K562 (cell line): ENCODE measurements at regions not wholly inside any gene's neighbourhood (a gene's known extent, or its start where the extent isn't known, plus 50 kb on each side); places are given as distances from the start of the nearest gene placed in this dataset.

Experiments
- ATAC-seq: fragments of 200-7000 bp; cut with Tn5 transposase; 3 replicates; pipeline ENCODE4 v1.9.1; 2020; ENCODE audit warnings: moderate library complexity
- BruUV-seq: library from RNA; stranded (reverse); fragments of 400-500 nt; replicated peaks from 2 replicates; lab custom pipeline; 2021; lab: Mats Ljungman, UMichigan
- CTCF ChIA-PET: fragments of 300-600 bp; formaldehyde crosslinking; extraction: SDS; loops from one replicate; lab custom pipeline; 2021; ENCODE audit warnings: low intra/inter-chr PET ratio; lab: Yijun Ruan, JAX
- POLR2A ChIA-PET: fragments of 300-600, 350-650 bp; sonication (Branson Sonifier 250); formaldehyde crosslinking; extraction: SDS; loops from one replicate; lab custom pipeline; 2021; ENCODE audit warnings: antibody characterized with exemption, inconsistent platforms; lab: Yijun Ruan, JAX
- DNase-seq, 4 experiments: peaks; one replicate each; pipeline versions ENCODE4 v3.0.0 to v3.0.0-alpha.2; 2011 to 2018; ENCODE audit warnings: low spot score in 3 of 4, mixed read lengths in 3 of 4; ENCODE audit errors: extremely low read depth in 1 of 4
- FAIRE-seq: peaks from 2 replicates; lab custom pipeline; 2011; peaks lifted over from hg19 to GRCh38; lab: Jason Lieb, UNC
- H2AFZ ChIP-seq: 2 replicates; pipeline ENCODE4 v1.6.0; 2011; ENCODE audit warnings: low read depth, low read length, control low read depth, inconsistent platforms
- H3K27ac ChIP-seq: fragments of 200-600 bp; 3 replicates; pipeline ENCODE4 v1.8.0; 2011; ENCODE audit warnings: low read depth, mild to moderate bottlenecking, control low read depth, inconsistent platforms, low read length, moderate library complexity, mixed read lengths; ENCODE audit errors: extremely low read depth
- H3K27me3 ChIP-seq, 2 experiments: fragments of 300-600 bp in 1 of 2; 2 replicates in 1 of 2; 3 replicates in 1 of 2; pipeline versions ENCODE4 v1.6.0 to v1.8.0; 2011; ENCODE audit warnings: inconsistent platforms in 2 of 2, low read length in 2 of 2, mild to moderate bottlenecking in 1 of 2, mixed read lengths in 1 of 2, moderate library complexity in 1 of 2; ENCODE audit not compliant: control insufficient read depth in 2 of 2, insufficient read depth in 2 of 2
- H3K36me3 ChIP-seq: fragments of 300-600 bp; 3 replicates; pipeline ENCODE4 v1.8.0; 2011; ENCODE audit warnings: mild to moderate bottlenecking, low read length, inconsistent platforms; ENCODE audit not compliant: control insufficient read depth, insufficient read depth
- H3K4me1 ChIP-seq, 2 experiments: fragments of 200-600 bp in 1 of 2; replicated peaks in 1 of 2; 2 replicates in 1 of 2; 3 replicates in 1 of 2; pipeline versions ENCODE4 v1.5.1 to v1.8.0; 2011; ENCODE audit warnings: inconsistent platforms in 2 of 2, low read length in 2 of 2, mild to moderate bottlenecking in 1 of 2, mixed read lengths in 1 of 2, moderate library complexity in 1 of 2; ENCODE audit not compliant: control insufficient read depth in 2 of 2, insufficient read depth in 2 of 2
- H3K4me2 ChIP-seq: 2 replicates; pipeline ENCODE4 v1.6.1; 2011; ENCODE audit warnings: low read length, control low read depth, inconsistent platforms, mixed read lengths; ENCODE audit not compliant: insufficient read depth
- H3K4me3 ChIP-seq: fragments of 200-600 bp; sonication (generic), shearing (Covaris generic); 2 replicates; pipeline ENCODE4 v1.5.1; 2016; ENCODE audit warnings: control low read depth, inconsistent platforms
- H3K79me2 ChIP-seq: fragments of 200-600 bp; 3 replicates; pipeline ENCODE4 v1.8.0; 2011; ENCODE audit warnings: low read length, inconsistent platforms; ENCODE audit not compliant: control insufficient read depth, insufficient read depth
- H3K9ac ChIP-seq, 2 experiments: 2 replicates each; pipeline versions ENCODE4 v1.6.0 to v1.6.1; 2011; ENCODE audit warnings: low read depth in 2 of 2, low read length in 2 of 2, control low read depth in 1 of 2, inconsistent platforms in 1 of 2, mild to moderate bottlenecking in 1 of 2, mixed read lengths in 1 of 2; ENCODE audit not compliant: insufficient read depth in 1 of 2
- H3K9me1 ChIP-seq: one replicate; pipeline ENCODE4 v1.6.0; 2011; ENCODE audit warnings: inconsistent platforms, mild to moderate bottlenecking, low read length, moderate library complexity; ENCODE audit not compliant: control insufficient read depth, insufficient read depth
- H3K9me3 ChIP-seq: replicated peaks from 2 replicates; pipeline ENCODE4 v1.5.1; 2011; ENCODE audit warnings: low read depth, low read length, inconsistent platforms; ENCODE audit not compliant: control insufficient read depth, insufficient read depth
- H4K20me1 ChIP-seq: replicated peaks from 2 replicates; pipeline ENCODE4 v1.6.1; 2011; ENCODE audit warnings: low read length, inconsistent platforms, mixed read lengths; ENCODE audit not compliant: control insufficient read depth, insufficient read depth
- ARHGAP35 ChIP-seq: fragments of 450-650 bp; IDR thresholded peaks from 2 replicates; pipeline ENCODE4 v1.6.1; 2018; ENCODE audit not compliant: partially characterized antibody
- ARID1B ChIP-seq: fragments of 450-650 bp; IDR thresholded peaks from 2 replicates; pipeline ENCODE4 v1.6.1; 2016; ENCODE audit warnings: antibody characterized with exemption, mild to moderate bottlenecking, inconsistent platforms
- ARID2 ChIP-seq: fragments of 450-650 bp; IDR thresholded peaks from 2 replicates; pipeline ENCODE4 v1.6.1; 2017; ENCODE audit warnings: antibody characterized with exemption, mild to moderate bottlenecking
- MAFK ChIP-seq: IDR thresholded peaks from 2 replicates; pipeline ENCODE4 v1.6.1; 2011; ENCODE audit warnings: low read length, improper control_type of control experiment
- MBD1 ChIP-seq: fragments of 250-450 bp; sonication (Bioruptor Pico); IDR thresholded peaks from 2 replicates; pipeline ENCODE4 v1.8.0; 2022; ENCODE audit warnings: inconsistent platforms
- PBX2 ChIP-seq, 2 experiments: IDR thresholded peaks in 1 of 2; conservative IDR thresholded peaks in 1 of 2; 2 replicates each; pipeline ENCODE4 v1.6.1; 2016; ENCODE audit warnings: low read depth in 2 of 2, mild to moderate bottlenecking in 1 of 2, missing compliant biosample characterization in 1 of 2, missing genetic modification characterization in 1 of 2, moderate library complexity in 1 of 2
- SNIP1 ChIP-seq: fragments of 450-650 bp; IDR thresholded peaks from 2 replicates; pipeline ENCODE4 v1.7.1; 2017; ENCODE audit warnings: low read depth, mild to moderate bottlenecking
- SNRNP70 ChIP-seq: fragments of 200-400 bp; formaldehyde crosslinking; optimal IDR thresholded peaks from 2 replicates; pipeline ENCODE3; 2017; ENCODE audit warnings: low read depth, low read length
- UBTF ChIP-seq, 2 experiments: IDR thresholded peaks; 2 replicates each; pipeline ENCODE4 v1.6.1; 2012; ENCODE audit warnings: improper control_type of control experiment in 2 of 2, low read depth in 2 of 2, low read length in 2 of 2, borderline replicate concordance in 1 of 2
- ZNF217 ChIP-seq: sonication (generic); formaldehyde crosslinking; IDR thresholded peaks from 2 replicates; pipeline ENCODE4 v1.8.0; 2022; ENCODE audit warnings: mild to moderate bottlenecking, missing genetic modification reagents
- ZNF609 ChIP-seq: sonication (generic); formaldehyde crosslinking; IDR thresholded peaks from 2 replicates; pipeline ENCODE4 v1.8.1; 2023; ENCODE audit warnings: missing genetic modification reagents, mild to moderate bottlenecking, borderline replicate concordance
- WGBS: fragments of 100-300 bp; shearing (Covaris generic); methylation state at CpG from one replicate; pipeline ENCODE4 v1.1.6; 2016; ENCODE audit warnings: low coverage, mixed read lengths; ENCODE audit not compliant: insufficient coverage; ENCODE audit errors: missing lambda C conversion rate; 5-methylcytosine and 5-hydroxymethylcytosine counted together
- in situ Hi-C: fragments of 300-500 bp; cut with MboI; formaldehyde crosslinking; loops from 4 replicates; pipeline ENCODE4 v1.15.0; 2018; ENCODE audit warnings: inconsistent platforms, mixed read lengths
- intact Hi-C: fragments of 100-400 bp; cut with micrococcal nuclease; formaldehyde crosslinking; loops from 2 replicates; pipeline ENCODE4 v1.14.2; 2022

- no peaks in the 10 kb centered on the region for H3K79me2 ChIP-seq
- intact Hi-C loops: no loop called here
- no peaks in the 10 kb centered on the region for H3K27me3 ChIP-seq
- no peaks in the 10 kb centered on the region for H3K9me1 ChIP-seq
- no peaks in the 10 kb centered on the region for H3K36me3 ChIP-seq
- in situ Hi-C loops: no loop called here
- ATAC-seq (no peak), FAIRE-seq (no peak), DNase-seq (no peak)
- H3K27ac ChIP-seq: no peak overlapping the region
- H3K9me3 ChIP-seq: no peaks in the 10 kb centered on the region
- no peak overlapping the region for H3K9ac ChIP-seq
- CTCF ChIA-PET: no interaction called here
- no peaks in the 10 kb centered on the region for H4K20me1 ChIP-seq
- no peak overlapping the region for H3K4me3 ChIP-seq
- WGBS: 0% methylated on average over 5 of the region's 5 CpGs
- BruUV-seq: no TSS peak
- POLR2A ChIA-PET: no interaction called here
- H3K4me1 ChIP-seq: no peaks in the 10 kb centered on the region
- no peak overlapping the region for H2AFZ ChIP-seq
- no peak overlapping the region for H3K4me2 ChIP-seq
- no peak for TF ChIP-seq ARHGAP35
- no peak for TF ChIP-seq UBTF (IDR thresholded peaks at IDR 0.05; ENCODE audit: borderline replicate concordance in 1 of 2, low read depth in 2 of 2, low read length in 2 of 2)
- TF ChIP-seq MBD1 (CRISPR knock-in tag): no peak
- no peak for TF ChIP-seq PBX2 (CRISPR knock-in tag; IDR thresholded peaks at IDR 0.05; ENCODE audit: low read depth)
- no peak for TF ChIP-seq PBX2 (tag; conservative IDR thresholded peaks at IDR 0.05; ENCODE audit: low read depth)
- TF ChIP-seq ARID1B: no peak
- no peak for TF ChIP-seq MAFK
- TF ChIP-seq SNRNP70: no peak
- no peak for TF ChIP-seq ZNF609
- no peak for TF ChIP-seq ZNF217 (CRISPR knock-in tag)
- no peak for TF ChIP-seq ARID2
- TF ChIP-seq SNIP1: no peak
These were observed 2604.0 kb downstream of the PCDH9 start for GRCh38 chr13:64626105-64626504.
